ENCODE measurements at regions not wholly inside any gene's neighbourhood (a gene's known extent, or its start where the extent isn't known, plus 50 kb on each side); places are given as distances from the start of the nearest gene placed in this dataset.
"Not testable (repeated sequence)": the region's sequence is repeated elsewhere in the genome, so short reads cannot be mapped to it uniquely, and the experiment has no call there.

DNA sequence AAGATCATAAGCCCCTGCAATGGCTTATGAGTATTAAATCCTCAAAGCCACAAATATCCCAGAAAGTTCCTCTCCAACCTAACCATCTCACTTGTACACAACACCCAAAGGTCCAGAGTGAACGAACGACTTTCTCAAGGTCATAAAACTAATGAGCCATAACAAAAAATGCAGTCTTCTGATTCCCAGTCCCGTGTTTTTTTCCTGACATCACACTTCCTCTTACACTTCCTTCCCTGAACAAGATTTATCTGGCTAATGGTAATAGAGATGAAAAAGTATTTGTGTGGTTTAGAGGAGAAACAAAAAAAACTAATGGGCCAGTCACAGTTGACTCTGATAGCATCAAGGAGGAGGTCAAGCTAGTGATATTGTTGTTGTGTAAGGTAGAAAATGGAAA lies 99.5 kb upstream of the KLHL13 start:
- DNase-seq, result no peak

DNA sequence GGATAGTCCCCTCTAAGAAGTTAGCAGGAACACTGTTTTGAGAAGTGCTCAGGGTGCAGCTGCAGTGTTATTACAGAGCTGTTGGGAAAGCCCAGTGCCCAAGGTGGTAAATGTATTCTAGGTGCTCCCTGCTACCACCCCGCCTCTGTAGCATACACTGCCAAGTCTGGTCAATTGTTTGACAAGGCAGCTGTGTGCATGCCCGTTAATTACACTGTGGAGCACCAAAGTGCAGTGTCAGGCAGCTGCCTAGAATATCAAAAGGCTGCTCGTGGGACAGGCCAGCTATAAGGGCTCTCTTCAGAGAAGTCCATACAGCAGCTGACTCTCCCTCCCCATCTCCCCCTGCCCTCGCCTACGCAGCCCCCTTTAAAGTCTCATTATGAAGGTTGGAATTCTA lies 99.9 kb upstream of the KLHL13 start:
- DNase-seq, result no peak

DNA sequence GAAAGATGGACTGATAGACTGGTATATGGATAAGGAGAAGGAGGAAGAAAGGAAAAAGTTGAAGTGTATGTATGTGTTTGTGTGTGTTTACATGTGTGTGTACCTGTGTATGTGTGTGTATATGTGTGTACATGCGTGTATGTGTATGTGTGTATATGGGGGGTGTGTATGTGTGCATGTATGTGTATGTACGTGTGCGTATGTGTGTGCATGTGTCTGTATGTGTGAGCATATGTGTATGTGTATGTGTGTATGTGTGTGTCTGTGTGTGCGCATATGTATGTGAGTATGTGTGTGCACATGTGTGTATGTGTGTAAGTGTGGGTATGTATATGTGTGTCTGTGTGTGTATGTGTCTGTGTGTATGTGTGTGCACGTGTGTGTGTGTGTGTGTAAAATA lies 101.5 kb upstream of the KLHL13 start:
- DNase-seq, result no peak

DNA sequence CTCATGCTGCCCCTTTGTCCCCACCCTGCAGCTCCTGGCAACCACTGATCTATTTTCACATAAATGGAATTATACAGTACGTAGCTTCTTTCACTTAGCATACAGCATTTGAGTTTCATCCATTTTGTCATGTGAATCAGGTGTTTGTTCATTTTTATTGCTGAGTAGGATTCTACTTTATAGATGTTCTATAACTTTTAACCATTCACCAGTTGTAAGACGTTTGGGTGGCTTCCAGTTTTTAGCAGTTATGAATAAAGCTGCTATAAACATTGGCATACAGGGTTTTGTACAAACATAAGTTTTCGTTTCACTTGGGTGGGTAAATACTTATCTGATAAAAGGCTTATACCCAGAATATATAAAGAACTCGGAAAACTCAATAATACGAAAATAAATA lies 102.3 kb upstream of the KLHL13 start:
- no peak for DNase-seq

DNA sequence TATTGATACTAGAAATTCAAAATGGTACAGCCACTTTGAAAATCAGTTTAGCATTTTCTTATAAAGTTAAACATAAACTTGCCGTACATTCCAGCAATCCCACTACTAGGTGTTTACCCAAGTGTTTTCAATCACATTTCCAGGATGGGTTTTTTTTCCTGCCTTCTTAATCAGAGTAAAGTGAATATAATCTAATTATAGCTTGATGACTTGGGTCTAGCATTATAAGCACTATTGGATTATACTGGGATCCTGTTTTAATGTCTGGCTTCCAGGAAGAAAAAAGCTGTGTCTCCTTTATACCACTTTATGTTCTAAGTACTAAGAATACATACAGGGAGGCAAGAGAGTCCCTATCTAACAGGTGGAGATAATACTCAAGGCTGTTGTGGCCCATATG lies 103.3 kb upstream of the KLHL13 start:
- DNase-seq, result no peak

DNA sequence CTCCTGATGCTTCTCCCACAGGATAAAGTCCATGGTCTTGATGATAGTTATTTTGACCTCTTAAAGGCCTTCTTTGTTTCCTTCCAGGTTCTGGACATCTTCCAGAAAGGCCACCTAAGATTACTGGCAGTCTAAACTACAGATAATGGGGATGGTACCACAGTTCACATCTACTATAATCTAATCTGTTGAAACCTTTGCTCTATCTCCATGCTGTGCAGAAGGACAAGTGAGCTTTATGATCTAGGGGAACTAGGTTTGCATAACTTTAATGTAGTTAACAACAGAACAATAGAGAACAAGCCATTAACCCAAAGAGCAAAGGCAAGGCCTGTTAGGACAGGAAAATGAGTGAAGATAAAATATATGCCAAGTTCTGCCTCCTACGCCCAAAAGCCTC lies 103.9 kb upstream of the KLHL13 start:
- no peak for DNase-seq

DNA sequence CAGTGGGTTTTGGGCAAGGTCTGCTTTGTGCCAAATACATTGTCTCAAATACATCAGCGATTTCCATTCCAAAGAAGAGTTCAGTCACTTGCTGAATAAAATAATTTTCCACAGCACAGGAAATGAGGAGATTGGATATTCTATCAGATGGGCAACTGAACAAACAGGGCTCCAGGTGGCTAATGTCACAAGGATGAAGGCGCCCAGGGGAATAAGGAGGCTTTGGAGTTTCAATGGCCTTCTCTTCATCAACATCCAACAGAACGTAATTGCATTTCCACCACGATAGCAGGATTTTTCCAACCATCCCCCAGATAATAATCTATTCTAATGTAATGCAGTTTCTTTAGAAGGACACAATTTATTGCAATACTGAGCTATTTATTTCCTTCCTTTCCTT lies 104.7 kb upstream of the KLHL13 start:
- no peak for DNase-seq

DNA sequence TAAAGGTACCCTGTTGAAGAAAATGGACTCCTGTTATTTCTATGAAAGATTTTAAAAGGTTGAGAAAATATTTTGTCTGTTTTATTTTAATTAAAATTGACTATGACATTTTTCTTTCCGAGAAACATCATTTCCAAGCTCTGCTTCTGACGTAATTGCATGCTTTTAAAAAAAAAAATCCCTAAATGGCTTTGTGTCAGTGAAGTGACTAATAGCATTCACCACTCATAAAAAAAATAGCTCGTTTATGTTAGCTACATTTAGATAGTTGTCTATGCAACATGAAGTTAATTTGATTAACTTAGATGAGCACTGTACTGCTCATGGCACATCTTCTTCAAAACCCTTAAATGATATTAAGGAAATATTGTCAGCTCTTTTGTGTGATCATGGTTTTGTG lies 105.1 kb upstream of the KLHL13 start:
- DNase-seq, result no peak

DNA sequence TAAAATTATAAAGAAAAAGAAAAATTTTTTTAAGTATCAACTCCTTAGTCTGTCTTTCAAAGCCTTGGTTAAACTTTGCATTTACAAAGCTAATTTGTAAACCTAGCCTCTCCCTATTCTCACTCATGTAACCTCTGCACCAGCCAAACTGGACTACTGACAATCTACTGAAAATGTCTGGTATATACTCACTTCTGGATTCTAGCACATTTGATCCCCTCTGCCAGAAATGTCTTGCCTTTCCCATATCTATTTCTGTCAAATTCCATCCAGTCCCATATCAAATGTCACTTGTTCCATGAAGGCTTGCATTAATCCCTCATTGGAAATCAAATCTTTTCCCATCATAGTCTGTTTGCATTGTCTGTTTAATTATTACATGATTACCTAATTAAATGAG lies 105.8 kb upstream of the KLHL13 start:
- no peak for DNase-seq

DNA sequence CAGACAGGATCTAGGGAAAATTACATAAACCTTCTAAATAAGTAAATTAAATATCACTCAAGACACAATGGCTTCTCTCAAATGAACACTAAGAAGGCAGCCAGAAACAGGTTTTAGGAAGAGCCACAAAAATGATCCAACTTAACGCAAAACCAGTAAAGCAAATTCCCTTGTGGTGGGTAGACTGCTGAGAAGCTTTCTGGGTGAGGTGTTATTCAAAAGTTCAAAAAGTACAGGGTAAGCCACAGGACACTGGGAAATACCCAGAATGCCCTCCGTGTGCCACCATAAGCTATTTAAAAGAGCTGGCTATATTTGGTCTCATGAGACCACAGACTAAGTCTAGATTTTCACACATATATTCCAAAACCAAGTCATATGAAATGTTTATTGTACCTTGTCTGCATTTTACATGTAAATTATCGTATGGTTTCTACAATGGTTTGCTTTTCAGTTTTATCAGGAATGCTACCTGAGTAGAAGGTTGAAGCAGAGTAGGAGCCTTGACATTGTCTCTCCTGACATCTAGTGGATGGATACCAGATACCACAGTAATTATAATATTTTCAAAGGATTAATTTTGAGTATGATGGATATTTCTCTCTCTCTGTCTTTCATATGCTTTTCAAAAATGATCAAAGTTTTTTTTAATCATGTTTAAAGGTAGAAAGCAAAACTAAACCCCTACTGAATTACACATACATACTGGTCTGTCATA lies 109.3 kb upstream of the KLHL13 start:
- DNase-seq, result no peak

DNA sequence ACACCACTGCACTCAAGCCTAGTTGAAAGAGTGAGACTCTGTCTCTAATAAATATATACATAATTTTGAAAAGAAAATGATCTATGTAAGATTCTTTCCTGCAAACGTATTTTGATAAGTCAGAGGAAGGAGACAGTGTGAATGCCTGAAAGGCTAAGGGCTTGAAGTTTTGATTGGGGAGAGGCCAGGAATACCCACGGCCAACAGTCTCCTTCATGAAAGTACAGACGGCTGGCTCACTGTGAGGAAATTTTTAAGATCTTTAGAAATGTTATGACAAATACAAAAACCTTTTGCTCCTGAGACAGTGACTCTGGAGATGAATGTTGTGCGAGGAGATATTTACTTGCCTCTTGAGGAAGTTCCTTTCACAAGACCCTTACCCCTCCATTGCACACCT lies 111.4 kb upstream of the KLHL13 start:
- DNase-seq, result no peak

DNA sequence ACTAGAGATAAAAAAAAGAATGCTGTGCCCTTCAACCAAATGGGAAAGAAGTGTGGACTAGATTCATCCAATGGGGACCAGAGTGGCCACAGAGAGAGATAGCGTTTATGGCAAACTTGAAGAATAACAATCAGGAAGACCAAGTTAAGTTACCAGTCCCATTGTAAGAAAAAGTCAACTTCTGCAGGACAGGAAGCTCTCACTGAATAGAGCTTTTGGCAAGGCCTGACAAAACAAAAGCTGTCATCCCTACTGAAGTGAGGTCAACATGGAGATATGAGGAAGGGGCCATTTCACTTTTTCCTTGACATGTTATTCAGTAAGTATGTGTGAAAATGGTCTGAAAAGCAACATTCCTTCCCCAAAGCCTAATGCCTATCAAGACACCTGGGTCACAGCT lies 111.8 kb upstream of the KLHL13 start:
- DNase-seq, result no peak

DNA sequence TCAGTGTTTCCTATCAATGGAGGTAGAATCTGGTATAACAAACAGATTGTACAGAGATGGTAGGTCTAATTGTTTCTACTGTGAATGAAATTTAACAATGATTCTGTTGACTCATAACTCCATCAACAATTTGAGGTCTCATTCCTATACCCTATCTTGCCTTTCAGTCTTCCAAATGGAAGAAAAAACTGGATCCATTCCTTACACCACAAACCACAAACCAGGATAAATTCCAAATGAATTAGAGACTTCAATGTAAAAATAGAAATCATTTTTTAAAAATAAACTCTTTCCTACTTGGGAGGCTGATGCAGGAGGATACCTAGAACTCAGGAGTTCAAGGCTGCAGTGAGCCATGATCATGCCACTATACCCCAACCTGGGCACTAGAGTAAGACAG lies 114.4 kb upstream of the WDR44 start:
- no peak for DNase-seq

DNA sequence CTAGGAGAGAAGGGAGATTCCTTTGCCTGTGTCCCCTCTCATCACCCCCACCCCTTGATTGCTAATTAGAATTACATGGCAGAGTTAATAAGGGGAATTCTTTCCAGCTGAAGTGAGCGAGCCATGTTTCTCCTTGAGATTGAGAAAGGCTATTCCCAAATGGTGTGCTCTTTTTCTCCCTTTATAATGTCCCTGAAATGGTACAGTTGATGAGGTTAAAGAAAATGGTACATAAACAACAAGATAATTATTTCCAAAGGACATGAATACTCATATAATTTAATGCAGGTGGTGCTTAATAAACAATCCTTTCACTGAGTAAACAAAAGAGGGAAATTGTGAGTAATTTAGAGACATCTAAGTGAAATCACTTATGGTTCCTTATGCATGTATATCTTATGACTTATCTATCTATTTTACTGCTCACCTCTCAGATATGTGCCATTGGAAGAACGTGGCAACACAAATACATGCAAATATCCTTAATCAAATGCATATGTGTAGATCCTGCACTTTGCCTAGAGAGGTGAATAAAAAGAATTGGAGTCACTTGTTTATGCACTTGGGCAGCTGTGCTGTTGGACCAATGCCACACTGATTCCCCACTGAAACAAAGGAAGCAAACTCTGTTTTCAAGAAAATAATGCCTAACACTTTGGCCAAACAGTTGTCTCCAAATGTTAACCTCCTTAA lies 106.6 kb upstream of the WDR44 start:
- no peak for DNase-seq

DNA sequence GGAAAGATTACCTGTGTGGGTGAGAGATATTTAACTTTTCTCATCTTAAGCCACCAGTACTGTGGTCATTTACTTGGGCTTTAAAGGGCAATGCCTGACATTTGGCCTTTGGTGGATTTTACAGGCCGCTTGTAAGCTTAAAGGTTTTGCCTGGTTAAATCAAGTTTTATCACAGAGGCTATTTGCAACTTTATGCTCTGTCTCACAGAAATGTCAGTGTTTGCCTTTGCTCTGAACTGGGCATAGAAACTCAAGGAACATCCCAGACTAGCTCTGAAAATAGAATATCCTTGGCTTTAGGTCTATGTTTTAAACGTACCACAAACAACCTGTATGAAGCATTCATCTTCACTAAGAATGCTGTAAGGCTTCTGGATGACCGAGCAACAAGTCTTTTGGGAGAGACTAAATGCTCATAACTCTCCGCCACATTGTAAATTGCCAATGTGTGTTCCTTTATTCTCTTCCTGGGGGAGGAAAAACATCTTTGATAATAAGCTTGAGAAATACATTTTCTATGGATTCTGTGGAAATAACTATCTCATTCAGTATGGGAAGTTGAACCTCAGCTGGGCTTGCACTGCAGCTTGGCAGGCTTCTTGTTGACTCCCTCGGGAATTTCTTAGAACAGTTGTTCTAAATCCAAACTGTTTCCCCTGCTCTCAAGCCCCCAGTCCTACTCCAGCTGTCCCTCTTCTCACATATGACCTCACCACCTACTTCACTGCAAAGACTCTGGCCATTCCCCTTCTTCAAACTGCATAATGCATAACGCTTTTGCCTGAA lies 105.8 kb upstream of the WDR44 start:
- DNase-seq, result no peak

DNA sequence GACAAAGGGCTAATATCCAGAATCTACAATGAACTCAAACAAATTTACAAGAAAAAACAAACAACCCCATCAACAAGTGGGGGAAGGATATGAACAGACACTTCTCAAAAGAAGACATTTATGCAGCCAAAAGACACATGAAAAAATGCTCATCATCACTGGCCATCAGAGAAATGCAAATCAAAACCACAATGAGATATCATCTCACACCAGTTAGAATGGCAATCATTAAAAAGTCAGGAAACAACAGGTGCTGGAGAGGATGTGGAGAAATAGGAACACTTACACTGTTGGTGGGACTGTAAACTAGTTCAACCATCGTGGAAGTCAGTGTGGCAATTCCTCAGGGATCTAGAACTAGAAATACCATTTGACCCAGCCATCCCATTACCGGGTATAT lies 98.9 kb upstream of the WDR44 start:
- DNase-seq, result not testable (repeated sequence)

DNA sequence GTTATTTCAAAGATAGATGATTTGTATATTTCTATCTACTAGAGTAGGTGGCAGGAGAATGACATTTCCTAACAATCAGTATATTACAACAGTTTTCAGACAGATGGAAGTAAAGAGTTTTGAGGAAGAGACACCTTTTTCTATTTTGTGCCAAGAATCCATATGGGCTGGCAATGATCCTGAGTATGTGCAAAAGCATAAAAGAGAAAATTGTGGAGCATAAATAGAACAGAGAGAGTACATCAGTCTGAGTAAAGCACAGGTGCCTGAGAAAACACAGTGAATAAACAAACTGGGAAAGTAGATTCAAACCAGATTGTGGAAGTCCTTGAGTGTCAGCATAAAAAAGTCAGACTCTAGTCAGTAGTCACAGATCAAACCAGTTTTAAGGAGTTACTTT lies 96.8 kb upstream of the WDR44 start:
- DNase-seq, result no peak

DNA sequence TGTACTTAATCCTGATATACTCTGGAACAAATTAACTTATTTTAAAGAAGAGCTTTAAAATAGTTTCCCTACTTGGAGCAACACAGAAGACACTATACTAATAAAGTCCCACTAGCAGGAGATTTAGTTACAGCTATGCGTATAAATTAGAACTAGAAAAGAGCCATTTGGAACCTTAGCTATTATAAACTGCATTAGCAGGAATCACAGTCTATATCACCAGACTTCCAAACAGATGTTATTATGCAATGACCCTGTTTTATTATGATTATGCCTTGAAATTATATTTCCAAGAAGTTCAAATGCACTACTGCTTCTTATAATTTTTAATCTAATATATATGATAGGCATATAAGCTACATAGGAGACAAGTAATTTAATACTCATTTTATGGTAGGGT lies 95.5 kb upstream of the WDR44 start:
- no peak for DNase-seq

DNA sequence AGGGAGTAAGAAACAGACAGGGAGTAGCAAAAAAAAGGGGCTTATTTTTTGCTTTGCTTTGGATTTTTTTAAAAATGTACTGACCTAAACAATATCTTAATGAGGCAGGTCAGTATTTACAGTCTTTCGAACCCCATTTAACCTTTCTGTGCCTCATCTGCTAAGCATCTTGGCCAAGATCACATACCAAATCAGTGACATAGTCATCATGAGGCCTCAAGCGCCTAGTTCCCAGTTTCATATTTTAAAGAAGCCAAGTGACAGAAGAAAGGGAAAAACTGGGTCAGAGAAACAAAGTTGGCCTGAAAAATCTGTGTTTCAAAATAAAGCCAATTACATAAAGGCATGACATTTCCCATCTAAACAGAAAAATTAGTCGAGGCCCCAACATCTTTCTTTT lies 94.6 kb upstream of the WDR44 start:
- DNase-seq, result no peak

DNA sequence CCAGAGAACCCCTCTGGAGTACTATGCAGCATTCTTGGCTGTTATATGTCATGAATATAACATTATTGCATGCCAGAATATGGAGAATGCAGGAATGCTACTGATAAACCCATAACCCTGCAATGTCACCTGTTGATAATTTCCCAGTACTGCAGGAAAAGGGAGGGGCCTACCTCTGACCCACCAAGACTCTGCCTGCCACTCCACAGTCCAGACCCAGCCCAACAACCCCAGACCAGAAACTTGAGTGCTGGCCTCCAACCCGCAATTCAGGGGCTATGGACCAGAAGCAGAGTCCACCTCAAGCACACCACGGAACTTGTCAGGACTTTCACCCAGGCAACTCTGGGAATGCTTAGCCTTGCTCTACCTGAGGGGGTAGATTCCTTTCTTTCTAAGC lies 92.9 kb upstream of the WDR44 start:
- no peak for DNase-seq

DNA sequence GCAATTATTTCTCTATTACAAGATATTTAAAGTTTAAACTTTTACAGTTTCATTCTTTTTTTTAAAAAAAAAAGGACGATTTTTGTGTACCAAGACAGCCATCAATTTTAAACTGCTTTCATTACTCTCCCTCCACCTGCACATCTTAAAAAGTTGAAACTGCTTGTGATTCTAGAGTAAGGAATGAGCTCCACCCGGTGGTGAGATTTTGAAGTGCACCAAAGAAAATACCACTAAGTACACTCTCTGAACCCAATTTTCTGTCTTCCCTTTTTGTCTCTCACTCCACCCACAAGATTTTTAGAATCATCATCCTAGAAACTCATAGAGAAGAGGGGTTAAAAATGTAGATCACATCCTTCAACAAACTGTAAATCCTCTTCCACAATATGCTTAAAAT lies 91.3 kb upstream of the WDR44 start:
- DNase-seq, result peak; percentile 57

DNA sequence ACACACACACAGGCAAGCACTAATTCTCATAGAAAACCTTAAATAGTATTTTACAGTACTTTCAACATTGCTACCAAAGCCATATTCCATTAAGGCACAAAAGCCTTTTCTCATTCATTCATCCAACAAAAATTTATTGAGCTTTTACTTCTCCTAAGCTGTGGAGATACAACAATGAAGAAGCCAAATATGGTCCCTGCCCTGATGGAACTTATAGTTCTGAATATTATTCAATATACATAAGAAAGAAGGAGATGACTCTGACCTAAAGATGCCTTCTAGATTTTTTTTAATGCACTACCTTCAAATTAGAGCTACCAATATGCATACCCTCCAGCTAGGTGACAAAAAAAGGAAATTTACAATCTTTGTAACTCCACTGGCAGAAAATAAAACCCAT lies 90.0 kb upstream of the WDR44 start:
- DNase-seq, result no peak

DNA sequence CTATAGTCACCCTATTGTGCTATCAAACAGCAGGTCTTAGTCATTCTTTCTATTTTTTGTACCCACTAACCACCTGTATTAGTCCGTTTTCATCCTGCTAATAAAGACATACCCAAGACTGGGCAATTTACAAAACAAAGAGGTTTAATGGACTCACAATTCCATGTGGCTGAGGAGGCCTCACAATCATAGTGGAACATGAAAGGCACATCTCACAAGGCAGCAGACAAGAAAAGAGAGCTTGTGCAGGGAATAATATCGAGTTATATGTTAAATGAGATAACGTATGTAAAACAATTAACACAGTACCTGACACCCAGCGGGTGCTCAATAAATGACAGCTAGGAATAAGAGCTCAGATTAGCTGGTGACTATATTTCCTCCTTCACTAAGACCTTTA lies 88.1 kb upstream of the WDR44 start:
- DNase-seq, result no peak

DNA sequence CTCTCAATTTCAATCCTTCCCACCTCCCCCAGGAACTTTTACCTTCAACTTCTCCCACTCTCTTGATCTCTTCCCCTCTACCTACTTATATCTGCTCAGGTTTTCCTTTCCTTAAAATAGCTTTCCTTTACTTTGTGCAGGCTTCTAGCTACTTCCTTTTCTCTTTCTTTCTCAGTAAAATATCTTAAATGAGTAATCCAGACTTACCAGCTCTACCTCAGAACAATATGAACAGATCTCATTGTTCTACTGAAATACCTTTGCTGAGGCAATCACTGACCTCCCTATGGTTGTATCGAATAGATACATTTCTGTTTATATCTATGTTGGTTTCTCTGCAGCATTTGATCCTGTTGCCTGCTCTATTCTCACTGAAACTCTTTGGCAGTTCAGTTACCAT lies 86.7 kb upstream of the WDR44 start:
- DNase-seq, result no peak
